ENCODE measurements at regions not wholly inside any gene's neighbourhood (a gene's known extent, or its start where the extent isn't known, plus 50 kb on each side); places are given as distances from the start of the nearest gene placed in this dataset.

GRCh38 chr18:29879763-29880162 is 1162.8 kb downstream of the DSC3 start:
- no peak for DNase-seq (ENCODE audit: low read depth)
- no peak overlapping the region for H3K4me3 ChIP-seq (ENCODE audit: low read length)
- TF ChIP-seq CTCF (IDR thresholded peaks at IDR 0.05; ENCODE audit: insufficient read depth, low read depth, low read length, missing control alignments), result no peak

GRCh38 chr18:29874519-29875098 is 1167.9 kb downstream of the DSC3 start:
- no peak overlapping the region for H3K4me3 ChIP-seq (ENCODE audit: low read length)
- TF ChIP-seq CTCF (IDR thresholded peaks at IDR 0.05; ENCODE audit: insufficient read depth, low read depth, low read length, missing control alignments), result peak; percentile 71
- DNase-seq (ENCODE audit: low read depth), result peak; percentile 67

GRCh38 chr18:29873211-29873610 is 1169.3 kb downstream of the DSC3 start:
- H3K4me3 ChIP-seq (ENCODE audit: low read length), result no peak overlapping the region
- DNase-seq (ENCODE audit: low read depth), result no peak
- no peak for TF ChIP-seq CTCF (IDR thresholded peaks at IDR 0.05; ENCODE audit: insufficient read depth, low read depth, low read length, missing control alignments)

GRCh38 chr18:29871246-29871645 is 1171.3 kb downstream of the DSC3 start:
- no peak overlapping the region for H3K4me3 ChIP-seq (ENCODE audit: low read length)
- no peak for DNase-seq (ENCODE audit: low read depth)
- TF ChIP-seq CTCF (IDR thresholded peaks at IDR 0.05; ENCODE audit: insufficient read depth, low read depth, low read length, missing control alignments), result no peak

GRCh38 chr18:29862824-29863223 is 1179.7 kb downstream of the DSC3 start:
- H3K4me3 ChIP-seq (ENCODE audit: low read length), result no peak overlapping the region
- no peak for DNase-seq (ENCODE audit: low read depth)
- TF ChIP-seq CTCF (IDR thresholded peaks at IDR 0.05; ENCODE audit: insufficient read depth, low read depth, low read length, missing control alignments), result no peak

GRCh38 chr18:29855637-29856036 is 1186.9 kb downstream of the DSC3 start:
- TF ChIP-seq CTCF (IDR thresholded peaks at IDR 0.05; ENCODE audit: insufficient read depth, low read depth, low read length, missing control alignments), result no peak
- H3K4me3 ChIP-seq (ENCODE audit: low read length), result no peak overlapping the region
- no peak for DNase-seq (ENCODE audit: low read depth)

GRCh38 chr18:29853126-29853525 is 1189.4 kb downstream of the DSC3 start:
- no peak for DNase-seq (ENCODE audit: low read depth)
- H3K4me3 ChIP-seq (ENCODE audit: low read length), result no peak overlapping the region
- no peak for TF ChIP-seq CTCF (IDR thresholded peaks at IDR 0.05; ENCODE audit: insufficient read depth, low read depth, low read length, missing control alignments)
